H7 (cell line): ENCODE measurements at regions not wholly inside any gene's neighbourhood (a gene's known extent, or its start where the extent isn't known, plus 50 kb on each side); places are given as distances from the start of the nearest gene placed in this dataset.

Experiments
- DNase-seq: peaks from one replicate; pipeline ENCODE4 v3.0.0; 2012
- H3K27me3 ChIP-seq: 2 replicates; pipeline ENCODE4 v1.6.0; 2011; ENCODE audit warnings: mild to moderate bottlenecking, low read length; ENCODE audit not compliant: control insufficient read depth, insufficient read depth
- H3K36me3 ChIP-seq: replicated peaks from 2 replicates; pipeline ENCODE4 v1.5.1; 2011; ENCODE audit warnings: low read length; ENCODE audit not compliant: control insufficient read depth, insufficient read depth
- H3K4me3 ChIP-seq: 2 replicates; pipeline ENCODE4 v1.5.1; 2011; ENCODE audit warnings: low read depth, mild to moderate bottlenecking, control low read depth, low read length, moderate library complexity; ENCODE audit not compliant: insufficient read depth

- H3K27me3 ChIP-seq: no peaks in the 10 kb centered on the region
- H3K4me3 ChIP-seq: no peak overlapping the region
- no peaks in the 10 kb centered on the region for H3K36me3 ChIP-seq
- DNase-seq: no peak
Measured at GRCh38 chr1:80640978-80641377, 1159.8 kb upstream of the ADGRL2 start.

- Histone ChIP-seq H3K4me3 (no peak overlapping the region), H3K27me3 (no peaks in the 10 kb centered on the region), H3K36me3 (no peaks in the 10 kb centered on the region)
- DNase-seq: no peak
Measured at GRCh38 chr1:80639777-80640533, 1160.8 kb upstream of the ADGRL2 start.

- no peaks in the 10 kb centered on the region for H3K27me3 ChIP-seq
- no peak for DNase-seq
- H3K4me3 ChIP-seq: no peak overlapping the region
- no peaks in the 10 kb centered on the region for H3K36me3 ChIP-seq
Measured at GRCh38 chr1:80633947-80634706, 1166.6 kb upstream of the ADGRL2 start.

GRCh38 chr1:80632284-80632683, 1168.5 kb upstream of the ADGRL2 start:
- no peak for DNase-seq
- Histone ChIP-seq H3K4me3 (no peak overlapping the region), H3K36me3 (no peaks in the 10 kb centered on the region), H3K27me3 (no peaks in the 10 kb centered on the region)

GRCh38 chr1:80629304-80629837, 1171.4 kb upstream of the ADGRL2 start:
- Histone ChIP-seq H3K36me3 (no peaks in the 10 kb centered on the region), H3K4me3 (no peak overlapping the region), H3K27me3 (no peaks in the 10 kb centered on the region)
- DNase-seq: no peak

- no peak for DNase-seq
- H3K27me3 ChIP-seq: no peaks in the 10 kb centered on the region
- H3K36me3 ChIP-seq: no peaks in the 10 kb centered on the region
- no peak overlapping the region for H3K4me3 ChIP-seq
Measured at GRCh38 chr1:80624682-80625081, 1176.1 kb upstream of the ADGRL2 start.

GRCh38 chr1:80607064-80607463, 1193.7 kb upstream of the ADGRL2 start:
- no peaks in the 10 kb centered on the region for H3K36me3 ChIP-seq
- no peaks in the 10 kb centered on the region for H3K27me3 ChIP-seq
- no peak for DNase-seq
- H3K4me3 ChIP-seq: no peak overlapping the region

- DNase-seq: no peak
- H3K4me3 ChIP-seq: no peak overlapping the region
- H3K36me3 ChIP-seq: no peaks in the 10 kb centered on the region
- H3K27me3 ChIP-seq: no peaks in the 10 kb centered on the region
Measured at GRCh38 chr1:80594013-80594412, 1206.7 kb upstream of the ADGRL2 start.

- Histone ChIP-seq H3K36me3 (no peaks in the 10 kb centered on the region), H3K4me3 (no peak overlapping the region), H3K27me3 (no peaks in the 10 kb centered on the region)
- DNase-seq: no peak
Measured at GRCh38 chr1:80593197-80593596, 1207.5 kb upstream of the ADGRL2 start.

- no peak overlapping the region for H3K4me3 ChIP-seq
- no peaks in the 10 kb centered on the region for H3K27me3 ChIP-seq
- DNase-seq: no peak
- no peaks in the 10 kb centered on the region for H3K36me3 ChIP-seq
Measured at GRCh38 chr1:80582980-80583379, 1217.8 kb upstream of the ADGRL2 start.

- no peak for DNase-seq
- Histone ChIP-seq H3K36me3 (no peaks in the 10 kb centered on the region), H3K27me3 (no peaks in the 10 kb centered on the region), H3K4me3 (no peak overlapping the region)
Measured at GRCh38 chr1:80579055-80579454, 1221.7 kb upstream of the ADGRL2 start.

- no peak overlapping the region for H3K4me3 ChIP-seq
- DNase-seq: no peak
- H3K27me3 ChIP-seq: no peaks in the 10 kb centered on the region
- H3K36me3 ChIP-seq: no peaks in the 10 kb centered on the region
Measured at GRCh38 chr1:80566867-80567266, 1233.9 kb upstream of the ADGRL2 start.

GRCh38 chr1:80566123-80566522, 1234.6 kb upstream of the ADGRL2 start:
- no peak overlapping the region for H3K4me3 ChIP-seq
- no peaks in the 10 kb centered on the region for H3K27me3 ChIP-seq
- DNase-seq: no peak
- H3K36me3 ChIP-seq: no peaks in the 10 kb centered on the region

GRCh38 chr1:80565406-80565805, 1235.3 kb upstream of the ADGRL2 start:
- no peaks in the 10 kb centered on the region for H3K36me3 ChIP-seq
- DNase-seq: no peak
- H3K4me3 ChIP-seq: no peak overlapping the region
- no peaks in the 10 kb centered on the region for H3K27me3 ChIP-seq

- Histone ChIP-seq H3K36me3 (no peaks in the 10 kb centered on the region), H3K27me3 (no peaks in the 10 kb centered on the region), H3K4me3 (no peak overlapping the region)
- DNase-seq: no peak
Measured at GRCh38 chr1:80542231-80542630, 1258.5 kb upstream of the ADGRL2 start.
